H9 (cell line): ENCODE measurements at regions not wholly inside any gene's neighbourhood (a gene's known extent, or its start where the extent isn't known, plus 50 kb on each side); places are given as distances from the start of the nearest gene placed in this dataset.

Source experiments
- DNase-seq: peaks from one replicate; pipeline ENCODE4 v3.0.0-alpha.2; 2017
- H2AFZ ChIP-seq: one replicate; pipeline ENCODE4 v1.6.1; 2013; ENCODE audit warnings: mild to moderate bottlenecking, low read length, control low read depth, moderate library complexity
- H2AK5ac ChIP-seq: 2 replicates; pipeline ENCODE4 v1.6.1; 2013; ENCODE audit warnings: low read length, control low read depth, mixed read lengths; ENCODE audit not compliant: insufficient read length
- H2BK120ac ChIP-seq: one replicate; pipeline ENCODE4 v1.6.1; 2013; ENCODE audit warnings: low read depth, mild to moderate bottlenecking, low read length, control low read depth, inconsistent platforms; ENCODE audit not compliant: poor library complexity, severe bottlenecking
- H2BK12ac ChIP-seq: 2 replicates; pipeline ENCODE4 v1.6.1; 2013; ENCODE audit warnings: low read length, control low read depth, mixed read lengths, low read depth; ENCODE audit not compliant: insufficient read length
- H2BK15ac ChIP-seq: 2 replicates; pipeline ENCODE4 v1.6.1; 2013; ENCODE audit warnings: low read depth, low read length, control low read depth
- H2BK20ac ChIP-seq: one replicate; pipeline ENCODE4 v1.6.1; 2013; ENCODE audit warnings: low read depth, mild to moderate bottlenecking, low read length, control low read depth, inconsistent platforms; ENCODE audit not compliant: poor library complexity, severe bottlenecking
- H2BK5ac ChIP-seq: 2 replicates; pipeline ENCODE4 v1.6.1; 2013; ENCODE audit warnings: low read length, control low read depth, mixed read lengths; ENCODE audit not compliant: insufficient read length
- H3K14ac ChIP-seq: 2 replicates; pipeline ENCODE4 v1.6.1; 2013; ENCODE audit warnings: low read length, control low read depth; ENCODE audit not compliant: insufficient read depth
- H3K18ac ChIP-seq: 2 replicates; pipeline ENCODE4 v1.6.1; 2013; ENCODE audit warnings: low read depth, mild to moderate bottlenecking, mixed read lengths, low read length, control low read depth; ENCODE audit not compliant: insufficient read length
- H3K23ac ChIP-seq: 2 replicates; pipeline ENCODE4 v1.6.1; 2013; ENCODE audit warnings: low read length, control low read depth, mixed read lengths, low read depth; ENCODE audit not compliant: insufficient read length
- H3K23me2 ChIP-seq: 2 replicates; pipeline ENCODE4 v1.6.1; 2013; ENCODE audit warnings: low read depth, mild to moderate bottlenecking, mixed read lengths, low read length, control low read depth; ENCODE audit not compliant: insufficient read length, poor library complexity, severe bottlenecking
- H3K27ac ChIP-seq: 2 replicates; pipeline ENCODE4 v1.5.1; 2013; ENCODE audit warnings: low read length, control low read depth, mixed read lengths, low read depth; ENCODE audit not compliant: insufficient read length
- H3K27me3 ChIP-seq: 2 replicates; pipeline ENCODE4 v1.6.1; 2013; ENCODE audit warnings: low read length, control low read depth, inconsistent platforms; ENCODE audit not compliant: insufficient read depth
- H3K4ac ChIP-seq: 2 replicates; pipeline ENCODE4 v1.6.1; 2013; ENCODE audit warnings: low read depth, mild to moderate bottlenecking, control low read depth, inconsistent platforms, low read length, moderate library complexity
- H3K4me1 ChIP-seq: 2 replicates; pipeline ENCODE4 v1.6.1; 2013; ENCODE audit warnings: low read length, control low read depth, inconsistent platforms; ENCODE audit not compliant: insufficient read depth
- H3K4me2 ChIP-seq: 2 replicates; pipeline ENCODE4 v1.6.1; 2013; ENCODE audit warnings: low read length, control low read depth, mixed read lengths; ENCODE audit not compliant: insufficient read length, insufficient read depth
- H3K56ac ChIP-seq: 2 replicates; pipeline ENCODE4 v1.6.1; 2013; ENCODE audit warnings: low read depth, mild to moderate bottlenecking, mixed read lengths, low read length, control low read depth; ENCODE audit not compliant: insufficient read length
- H3K79me1 ChIP-seq: 2 replicates; pipeline ENCODE4 v1.6.1; 2013; ENCODE audit warnings: low read depth, mild to moderate bottlenecking, moderate library complexity, low read length, control low read depth, inconsistent platforms; ENCODE audit not compliant: insufficient read depth, poor library complexity, severe bottlenecking
- H3K79me2 ChIP-seq: 2 replicates; pipeline ENCODE4 v1.6.1; 2013; ENCODE audit warnings: low read length, control low read depth, inconsistent platforms; ENCODE audit not compliant: insufficient read depth
- H3K9ac ChIP-seq: 2 replicates; pipeline ENCODE4 v1.6.1; 2013; ENCODE audit warnings: low read length, control low read depth, mixed read lengths; ENCODE audit not compliant: insufficient read length; ENCODE audit errors: extremely low read depth
- H3K9me3 ChIP-seq: one replicate; pipeline ENCODE4 v1.6.1; 2013; ENCODE audit warnings: low read depth, low read length, inconsistent platforms; ENCODE audit not compliant: control insufficient read depth
- H3T11ph ChIP-seq: one replicate; pipeline ENCODE4 v1.6.1; 2013; ENCODE audit warnings: mild to moderate bottlenecking, low read length, control low read depth, inconsistent platforms
- H4K20me1 ChIP-seq: one replicate; pipeline ENCODE4 v1.6.1; 2013; ENCODE audit not compliant: control insufficient read depth, insufficient read length, insufficient read depth
- H4K5ac ChIP-seq: 2 replicates; pipeline ENCODE4 v1.6.1; 2013; ENCODE audit warnings: low read depth, mild to moderate bottlenecking, mixed read lengths, low read length, control low read depth; ENCODE audit not compliant: insufficient read length
- H4K8ac ChIP-seq: replicated peaks from 2 replicates; pipeline ENCODE4 v1.6.1; 2013; ENCODE audit warnings: low read length, control low read depth, mixed read lengths, low read depth; ENCODE audit not compliant: insufficient read length
- H4K91ac ChIP-seq: 2 replicates; pipeline ENCODE4 v1.6.1; 2013; ENCODE audit warnings: low read depth, mild to moderate bottlenecking, moderate library complexity, mixed read lengths, low read length, control low read depth; ENCODE audit not compliant: insufficient read length
- H3K27ac Mint-ChIP-seq, 3 experiments: 2 replicates in 2 of 3; 3 replicates in 1 of 3; pipeline ENCODE4 v1.8.0; 2020 to 2021; ENCODE audit warnings: mixed read lengths in 3 of 3, mild to moderate bottlenecking in 1 of 3, moderate library complexity in 1 of 3
- H3K27me3 Mint-ChIP-seq: 2 replicates; pipeline ENCODE4 v1.8.0; 2021; ENCODE audit warnings: low read depth, mild to moderate bottlenecking, moderate library complexity, mixed read lengths
- H3K36me3 Mint-ChIP-seq, 3 experiments: 2 replicates in 2 of 3; 3 replicates in 1 of 3; pipeline ENCODE4 v1.8.0; 2020 to 2021; ENCODE audit warnings: low read depth in 3 of 3, mixed read lengths in 3 of 3; ENCODE audit not compliant: insufficient read depth in 1 of 3
- H3K4me1 Mint-ChIP-seq, 2 experiments: 2 replicates each; pipeline ENCODE4 v1.8.0; 2020; ENCODE audit warnings: mixed read lengths in 2 of 2
- H3K4me3 Mint-ChIP-seq, 2 experiments: 2 replicates in 1 of 2; 3 replicates in 1 of 2; pipeline ENCODE4 v1.8.0; 2020 to 2021; ENCODE audit warnings: mild to moderate bottlenecking in 2 of 2, mixed read lengths in 2 of 2, moderate library complexity in 1 of 2
- H3K9me3 Mint-ChIP-seq, 2 experiments: 2 replicates in 1 of 2; 3 replicates in 1 of 2; pipeline ENCODE4 v1.8.0; 2020; ENCODE audit warnings: mild to moderate bottlenecking in 2 of 2, mixed read lengths in 2 of 2, moderate library complexity in 1 of 2
- WGBS: extraction: QIAGEN DNeasy Blood & Tissue Kit; methylation state at CpG from one replicate; pipeline ENCODE4 v1.1.7; 2013; ENCODE audit warnings: missing lambda C conversion rate, low lambda C conversion rate, mixed read lengths; ENCODE audit not compliant: insufficient read length; ENCODE audit errors: extremely low coverage; 5-methylcytosine and 5-hydroxymethylcytosine counted together
- TF ChIP-seq, protein P1 (sequence below): fragments of 200-600 bp; sonication (generic); conservative IDR thresholded peaks from 3 replicates; pipeline ENCODE4 v1.8.0; 2021; ENCODE audit warnings: antibody characterized with exemption, mild to moderate bottlenecking

DNA sequence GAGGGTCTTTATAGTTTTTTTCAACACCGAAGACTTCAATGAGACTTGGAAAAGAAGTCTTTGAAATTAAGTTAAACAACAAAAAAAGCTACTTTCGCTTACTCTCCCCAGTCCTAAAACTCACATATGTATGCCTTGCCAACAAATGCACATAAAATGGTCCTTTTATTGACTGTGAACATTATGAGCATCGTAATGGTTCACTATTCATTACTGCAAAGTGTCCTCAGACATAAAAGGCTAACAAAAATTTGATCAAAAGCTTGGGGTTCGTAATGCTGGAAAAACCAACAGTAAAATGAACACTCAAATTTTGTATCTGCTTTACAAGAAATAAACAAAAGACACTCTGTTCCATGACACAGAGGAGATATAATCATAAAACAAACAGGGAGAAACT, 285.3 kb upstream of the SLC8A1 start:
- Histone ChIP-seq H3K23ac (no peak overlapping the region), H2BK15ac (no peak overlapping the region), H2BK120ac (no peak overlapping the region), H3K79me1 (no peaks in the 10 kb centered on the region), H3K9me3 (no peaks in the 10 kb centered on the region), H3K79me2 (no peaks in the 10 kb centered on the region), H2AK5ac (no peak overlapping the region), H4K8ac (no peak overlapping the region), H3K27me3 (no peaks in the 10 kb centered on the region), H3K18ac (no peak overlapping the region), H2AFZ (no peak overlapping the region), H4K91ac (no peak overlapping the region), H4K20me1 (no peaks in the 10 kb centered on the region), H2BK12ac (no peak overlapping the region), H4K5ac (no peak overlapping the region), H3K14ac (no peak overlapping the region), H3K9ac (no peak overlapping the region), H3T11ph (no peak overlapping the region), H2BK5ac (no peak overlapping the region), H3K27ac (no peak overlapping the region), H3K4me2 (no peak overlapping the region), H3K4me1 (peaks cover 4% of the 10 kb centered on the region; the same call in 1 of the 2 replicates), H3K56ac (no peak overlapping the region), H3K4ac (no peak overlapping the region), H2BK20ac (no peak overlapping the region), H3K23me2 (no peaks in the 10 kb centered on the region)
- Mint-ChIP-seq H3K4me3 (no peak overlapping the region), H3K4me1 (peaks cover 12 to 13% of the 10 kb centered on the region in 2 experiments), H3K27ac (no peak overlapping the region), H3K27me3 (no peaks in the 10 kb centered on the region), H3K9me3 (no peaks in the 10 kb centered on the region), H3K36me3 (no peaks in the 10 kb centered on the region)
- WGBS = no CpG with 5 or more reads among the region's 4 CpGs
- DNase-seq = no peak
- TF ChIP-seq, protein P1, sequence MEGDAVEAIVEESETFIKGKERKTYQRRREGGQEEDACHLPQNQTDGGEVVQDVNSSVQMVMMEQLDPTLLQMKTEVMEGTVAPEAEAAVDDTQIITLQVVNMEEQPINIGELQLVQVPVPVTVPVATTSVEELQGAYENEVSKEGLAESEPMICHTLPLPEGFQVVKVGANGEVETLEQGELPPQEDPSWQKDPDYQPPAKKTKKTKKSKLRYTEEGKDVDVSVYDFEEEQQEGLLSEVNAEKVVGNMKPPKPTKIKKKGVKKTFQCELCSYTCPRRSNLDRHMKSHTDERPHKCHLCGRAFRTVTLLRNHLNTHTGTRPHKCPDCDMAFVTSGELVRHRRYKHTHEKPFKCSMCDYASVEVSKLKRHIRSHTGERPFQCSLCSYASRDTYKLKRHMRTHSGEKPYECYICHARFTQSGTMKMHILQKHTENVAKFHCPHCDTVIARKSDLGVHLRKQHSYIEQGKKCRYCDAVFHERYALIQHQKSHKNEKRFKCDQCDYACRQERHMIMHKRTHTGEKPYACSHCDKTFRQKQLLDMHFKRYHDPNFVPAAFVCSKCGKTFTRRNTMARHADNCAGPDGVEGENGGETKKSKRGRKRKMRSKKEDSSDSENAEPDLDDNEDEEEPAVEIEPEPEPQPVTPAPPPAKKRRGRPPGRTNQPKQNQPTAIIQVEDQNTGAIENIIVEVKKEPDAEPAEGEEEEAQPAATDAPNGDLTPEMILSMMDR = no peak
